ENCODE measurements at regions not wholly inside any gene's neighbourhood (a gene's known extent, or its start where the extent isn't known, plus 50 kb on each side); places are given as distances from the start of the nearest gene placed in this dataset.
"Not testable (repeated sequence)": the region's sequence is repeated elsewhere in the genome, so short reads cannot be mapped to it uniquely, and the experiment has no call there.

DNA sequence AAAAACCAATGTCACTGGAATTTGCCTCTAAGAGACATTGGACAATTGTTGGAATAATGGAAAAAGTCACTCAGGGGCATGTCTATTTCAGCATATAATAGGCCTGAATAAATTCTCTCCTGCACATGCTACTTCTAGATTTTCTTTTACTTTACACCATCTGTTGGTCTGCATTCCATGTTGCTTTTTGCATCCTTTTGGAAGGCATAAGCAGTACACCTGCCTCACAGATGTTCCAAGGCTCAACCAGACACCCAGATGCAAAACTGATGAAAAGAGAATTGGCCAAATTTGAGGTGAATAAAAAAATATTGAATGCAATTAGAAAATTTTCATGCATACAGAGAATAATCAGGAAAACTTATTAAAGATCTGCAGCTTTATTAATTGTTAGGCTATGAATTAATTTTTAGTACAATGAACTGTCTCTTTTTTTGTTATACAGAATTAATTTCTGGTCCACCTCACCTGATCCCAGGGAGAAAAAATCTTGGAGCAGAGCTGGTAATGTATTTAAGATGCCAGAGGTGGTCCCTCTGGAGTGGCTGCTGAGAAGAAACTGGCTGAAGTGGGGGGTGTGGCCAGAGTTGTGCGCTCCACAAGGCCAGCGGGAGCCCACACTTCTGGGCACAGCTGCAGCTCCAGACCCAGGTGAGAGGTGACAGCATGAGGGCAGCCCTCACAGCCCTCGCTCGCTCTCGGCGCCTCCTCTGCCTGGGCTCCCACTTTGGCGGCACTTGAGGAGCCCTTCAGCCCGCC lies 778.6 kb downstream of the CDH11 start:
- no peak for DNase-seq (ENCODE audit: low spot score)
- WGBS (ENCODE audit: low lambda C conversion rate, missing lambda C conversion rate): 97% methylated on average over 8 of the region's 8 CpGs
- no peak overlapping the region for H3K4me3 ChIP-seq
- H2AFZ ChIP-seq: no peak overlapping the region
- H3K27ac ChIP-seq: no peak overlapping the region
- H3K4me2 ChIP-seq: no peak overlapping the region
- H3K9me2 ChIP-seq (replicated peaks; ENCODE audit: insufficient read depth): no peaks in the 10 kb centered on the region
- H3K27me3 ChIP-seq: no peaks in the 10 kb centered on the region
- H3K9me3 ChIP-seq (ENCODE audit: low read depth): no peaks in the 10 kb centered on the region
- H4K20me1 ChIP-seq (ENCODE audit: insufficient read depth, poor library complexity, severe bottlenecking): no peaks in the 10 kb centered on the region
- H3K36me3 ChIP-seq (replicated peaks; ENCODE audit: insufficient read depth, low read depth): no peaks in the 10 kb centered on the region
- no peaks in the 10 kb centered on the region for H3K4me1 ChIP-seq (ENCODE audit: insufficient read depth)
- TF ChIP-seq EZH2phosphoT487 (IDR thresholded peaks at IDR 0.05; ENCODE audit: low read depth, severe bottlenecking, unreplicated experiment): no peak
- no peak for TF ChIP-seq EZH2 (IDR thresholded peaks at IDR 0.05; ENCODE audit: borderline replicate concordance)
- TF ChIP-seq, protein P1, sequence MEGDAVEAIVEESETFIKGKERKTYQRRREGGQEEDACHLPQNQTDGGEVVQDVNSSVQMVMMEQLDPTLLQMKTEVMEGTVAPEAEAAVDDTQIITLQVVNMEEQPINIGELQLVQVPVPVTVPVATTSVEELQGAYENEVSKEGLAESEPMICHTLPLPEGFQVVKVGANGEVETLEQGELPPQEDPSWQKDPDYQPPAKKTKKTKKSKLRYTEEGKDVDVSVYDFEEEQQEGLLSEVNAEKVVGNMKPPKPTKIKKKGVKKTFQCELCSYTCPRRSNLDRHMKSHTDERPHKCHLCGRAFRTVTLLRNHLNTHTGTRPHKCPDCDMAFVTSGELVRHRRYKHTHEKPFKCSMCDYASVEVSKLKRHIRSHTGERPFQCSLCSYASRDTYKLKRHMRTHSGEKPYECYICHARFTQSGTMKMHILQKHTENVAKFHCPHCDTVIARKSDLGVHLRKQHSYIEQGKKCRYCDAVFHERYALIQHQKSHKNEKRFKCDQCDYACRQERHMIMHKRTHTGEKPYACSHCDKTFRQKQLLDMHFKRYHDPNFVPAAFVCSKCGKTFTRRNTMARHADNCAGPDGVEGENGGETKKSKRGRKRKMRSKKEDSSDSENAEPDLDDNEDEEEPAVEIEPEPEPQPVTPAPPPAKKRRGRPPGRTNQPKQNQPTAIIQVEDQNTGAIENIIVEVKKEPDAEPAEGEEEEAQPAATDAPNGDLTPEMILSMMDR (IDR thresholded peaks at IDR 0.05; ENCODE audit: poor library complexity): no peak
- H3K79me2 ChIP-seq: no peaks in the 10 kb centered on the region

DNA sequence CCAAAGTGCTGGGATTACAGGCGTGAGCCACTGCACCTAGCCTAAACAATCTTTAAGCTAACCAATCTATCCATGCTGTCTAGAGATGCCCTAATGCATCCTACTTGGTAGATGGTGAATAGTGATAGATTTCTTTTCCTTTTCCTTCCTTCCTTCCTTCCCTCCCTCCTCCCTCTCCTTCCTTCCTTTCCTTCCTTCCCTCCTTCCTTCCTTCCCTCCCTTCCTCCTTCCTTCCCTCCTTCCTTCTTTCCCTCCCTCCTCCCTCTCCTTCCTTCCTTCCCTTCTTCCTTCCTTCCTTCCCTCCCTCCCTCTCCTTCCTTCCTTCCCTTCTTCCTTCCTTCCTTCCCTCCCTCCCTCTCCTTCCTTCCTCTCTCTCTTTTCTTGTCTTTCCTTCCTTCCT lies 780.5 kb downstream of the CDH11 start:
- not testable (repeated sequence) for DNase-seq (ENCODE audit: low spot score); H3K27ac ChIP-seq

DNA sequence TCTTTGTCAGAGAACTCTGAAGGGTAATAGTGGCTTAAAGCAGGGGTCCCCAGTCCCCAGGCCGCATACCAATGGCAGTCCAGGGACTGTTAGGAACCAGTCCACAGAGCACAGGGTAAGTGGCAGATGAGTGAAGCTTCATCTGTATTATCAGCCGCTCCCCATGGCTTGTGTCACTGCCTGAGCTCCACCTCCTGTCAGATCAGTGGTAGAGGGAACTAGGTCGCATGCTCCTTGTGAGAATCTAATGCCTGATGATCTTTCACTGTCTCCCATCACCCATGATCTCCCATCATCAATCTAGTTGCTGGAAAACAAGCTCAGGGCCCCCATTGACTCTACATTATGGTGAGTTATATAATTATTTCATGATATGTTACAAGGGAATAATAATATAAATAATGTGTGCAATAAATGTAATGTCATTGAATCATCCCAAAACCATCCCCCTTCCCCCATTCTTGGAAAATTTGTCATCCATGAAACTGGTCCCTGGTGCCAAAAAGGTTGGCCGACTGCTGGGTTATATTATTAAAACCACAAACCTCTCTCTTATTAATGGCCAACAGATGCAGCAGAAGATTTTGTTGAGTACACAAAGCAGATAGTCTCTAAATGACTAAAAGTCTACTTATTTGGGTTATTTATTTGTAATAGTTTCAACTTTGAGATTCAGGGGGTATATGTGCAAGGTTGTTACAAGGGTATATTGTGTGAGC lies 782.7 kb downstream of the CDH11 start:
- Histone ChIP-seq H3K36me3 (replicated peaks; ENCODE audit: insufficient read depth, low read depth) (no peaks in the 10 kb centered on the region), H3K4me2 (no peak overlapping the region), H3K9me2 (replicated peaks; ENCODE audit: insufficient read depth) (no peaks in the 10 kb centered on the region), H3K79me2 (no peaks in the 10 kb centered on the region), H3K4me3 (no peak overlapping the region), H3K27ac (no peak overlapping the region), H4K20me1 (ENCODE audit: insufficient read depth, poor library complexity, severe bottlenecking) (no peaks in the 10 kb centered on the region), H3K27me3 (no peaks in the 10 kb centered on the region), H3K4me1 (ENCODE audit: insufficient read depth) (no peaks in the 10 kb centered on the region), H3K9me3 (ENCODE audit: low read depth) (no peaks in the 10 kb centered on the region), H2AFZ (no peak overlapping the region)
- TF ChIP-seq, protein P1 (IDR thresholded peaks at IDR 0.05; ENCODE audit: poor library complexity): no peak
- TF ChIP-seq EZH2 (IDR thresholded peaks at IDR 0.05; ENCODE audit: borderline replicate concordance): no peak
- TF ChIP-seq EZH2phosphoT487 (IDR thresholded peaks at IDR 0.05; ENCODE audit: low read depth, severe bottlenecking, unreplicated experiment): no peak
- 75% methylated on average over 4 of the region's 4 CpGs for WGBS (ENCODE audit: low lambda C conversion rate, missing lambda C conversion rate)
- DNase-seq (ENCODE audit: low spot score): no peak

More for the DNA sequence above, 780.5 kb downstream of the CDH11 start:
- not testable (repeated sequence) for H4K20me1 ChIP-seq (ENCODE audit: insufficient read depth, poor library complexity, severe bottlenecking); H3K4me2 ChIP-seq; H3K4me1 ChIP-seq (ENCODE audit: insufficient read depth); H3K27me3 ChIP-seq; H3K4me3 ChIP-seq; H2AFZ ChIP-seq; H3K36me3 ChIP-seq (replicated peaks; ENCODE audit: insufficient read depth, low read depth); H3K9me3 ChIP-seq (ENCODE audit: low read depth); H3K79me2 ChIP-seq; H3K9me2 ChIP-seq (replicated peaks; ENCODE audit: insufficient read depth)
- 92% methylated on average over 1 of the region's 1 CpG for WGBS (ENCODE audit: low lambda C conversion rate, missing lambda C conversion rate)

DNA sequence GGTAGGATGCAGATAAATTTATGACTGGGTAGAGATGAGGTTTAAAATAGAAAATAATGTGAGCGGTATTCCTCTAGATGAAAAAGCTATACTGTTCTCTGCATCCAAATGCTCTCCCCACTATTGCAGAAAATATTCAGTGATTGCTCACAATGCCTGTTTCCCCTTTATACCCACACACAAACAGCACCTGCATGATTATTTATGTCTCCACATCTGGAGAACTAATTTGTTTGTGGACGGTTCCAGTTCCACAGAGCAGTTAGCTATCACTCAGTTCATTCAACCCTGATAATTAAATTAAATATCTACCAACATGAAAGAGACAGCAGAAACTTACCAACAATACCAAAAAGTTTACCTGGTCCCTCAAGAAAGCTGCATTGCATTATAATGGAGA lies 800.0 kb downstream of the CDH11 start:
- no peaks in the 10 kb centered on the region for H3K79me2 ChIP-seq

More for the DNA sequence above, 800.0 kb downstream of the CDH11 start:
- WGBS (ENCODE audit: low lambda C conversion rate, missing lambda C conversion rate): 86% methylated on average over 2 of the region's 2 CpGs
- no peaks in the 10 kb centered on the region for H3K9me2 ChIP-seq (replicated peaks; ENCODE audit: insufficient read depth)
- no peaks in the 10 kb centered on the region for H3K36me3 ChIP-seq (replicated peaks; ENCODE audit: insufficient read depth, low read depth)
- no peak for DNase-seq (ENCODE audit: low spot score)
- no peak overlapping the region for H3K4me2 ChIP-seq
- no peaks in the 10 kb centered on the region for H3K4me1 ChIP-seq (ENCODE audit: insufficient read depth)
- no peak overlapping the region for H3K27ac ChIP-seq
- no peak overlapping the region for H2AFZ ChIP-seq
- H3K27me3 ChIP-seq: no peaks in the 10 kb centered on the region
- H3K9me3 ChIP-seq (ENCODE audit: low read depth): no peaks in the 10 kb centered on the region
- H4K20me1 ChIP-seq (ENCODE audit: insufficient read depth, poor library complexity, severe bottlenecking): no peaks in the 10 kb centered on the region
- H3K4me3 ChIP-seq: no peak overlapping the region
- TF ChIP-seq, protein P1 (IDR thresholded peaks at IDR 0.05; ENCODE audit: poor library complexity): no peak
- TF ChIP-seq EZH2 (IDR thresholded peaks at IDR 0.05; ENCODE audit: borderline replicate concordance) (no peak), EZH2phosphoT487 (IDR thresholded peaks at IDR 0.05; ENCODE audit: low read depth, severe bottlenecking, unreplicated experiment) (no peak)
